ENCODE measurements at regions not wholly inside any gene's neighbourhood (a gene's known extent, or its start where the extent isn't known, plus 50 kb on each side); places are given as distances from the start of the nearest gene placed in this dataset.

DNA sequence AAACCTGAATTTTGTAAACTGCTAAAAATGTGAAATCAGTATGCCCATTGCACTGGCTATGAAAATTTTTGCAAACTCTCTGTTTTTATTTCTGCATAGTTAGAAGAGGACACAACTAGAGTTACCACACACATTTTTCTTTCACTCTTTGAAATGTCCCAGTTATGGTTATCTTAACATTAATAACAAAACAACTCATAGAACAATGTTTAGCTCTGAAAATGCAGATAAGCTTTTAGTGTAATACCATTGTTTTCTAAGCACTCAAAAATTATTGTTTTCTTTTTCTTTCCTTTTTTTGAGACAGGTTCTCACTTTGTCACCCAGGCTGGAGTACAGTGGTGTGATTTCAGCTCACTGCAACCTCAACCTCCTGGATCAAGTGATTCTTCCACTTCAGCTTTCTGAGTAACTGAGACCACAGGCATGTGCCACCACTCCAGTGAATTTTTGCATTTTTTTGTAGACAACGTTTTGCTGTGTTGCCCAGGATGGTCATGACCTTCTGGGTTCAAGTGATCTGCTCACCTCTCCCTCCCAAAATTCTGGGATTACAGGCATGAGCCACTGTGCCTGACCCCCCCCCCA is 1204.5 kb upstream of the ZEB2 start:
- Histone ChIP-seq H4K91ac (ENCODE audit: insufficient read length, low read depth, low read length) (no peak overlapping the region), H3K79me1 (ENCODE audit: insufficient read depth, low read depth, low read length, poor library complexity, severe bottlenecking) (no peaks in the 10 kb centered on the region), H2BK5ac (ENCODE audit: insufficient read length, low read length) (no peak overlapping the region), H3K4me1 (ENCODE audit: insufficient read depth, low read length) (no peaks in the 10 kb centered on the region), H3K18ac (ENCODE audit: insufficient read length, low read depth, low read length) (no peak overlapping the region), H3K9ac (ENCODE audit: extremely low read depth, insufficient read length, low read length) (no peak overlapping the region), H2BK15ac (ENCODE audit: low read depth, low read length) (no peak overlapping the region), H2BK20ac (ENCODE audit: low read depth, low read length, poor library complexity, severe bottlenecking) (no peak overlapping the region), H3K23me2 (ENCODE audit: insufficient read length, low read depth, low read length, poor library complexity, severe bottlenecking) (no peaks in the 10 kb centered on the region), H2AFZ (ENCODE audit: low read length) (no peak overlapping the region), H3K23ac (ENCODE audit: insufficient read length, low read depth, low read length) (no peak overlapping the region), H3K27ac (ENCODE audit: insufficient read length, low read depth, low read length) (no peak overlapping the region), H3K79me2 (ENCODE audit: insufficient read depth, low read length) (no peaks in the 10 kb centered on the region), H3K4me2 (ENCODE audit: insufficient read depth, insufficient read length, low read length) (no peak overlapping the region), H3K27me3 (ENCODE audit: insufficient read depth, low read length) (no peaks in the 10 kb centered on the region), H3T11ph (ENCODE audit: low read length) (no peak overlapping the region), H2BK120ac (ENCODE audit: low read depth, low read length, poor library complexity, severe bottlenecking) (no peak overlapping the region), H2BK12ac (ENCODE audit: insufficient read length, low read depth, low read length) (no peak overlapping the region), H3K9me3 (ENCODE audit: control insufficient read depth, low read depth, low read length) (no peaks in the 10 kb centered on the region), H2AK5ac (ENCODE audit: insufficient read length, low read length) (no peak overlapping the region), H4K20me1 (ENCODE audit: control insufficient read depth, insufficient read depth, insufficient read length) (no peaks in the 10 kb centered on the region), H3K4ac (ENCODE audit: low read depth, low read length) (no peak overlapping the region), H4K8ac (replicated peaks; ENCODE audit: insufficient read length, low read depth, low read length) (no peak overlapping the region), H3K14ac (ENCODE audit: insufficient read depth, low read length) (no peak overlapping the region), H4K5ac (ENCODE audit: insufficient read length, low read depth, low read length) (no peak overlapping the region), H3K56ac (ENCODE audit: insufficient read length, low read depth, low read length) (no peak overlapping the region)
- WGBS (ENCODE audit: extremely low coverage, insufficient read length, low lambda C conversion rate): no CpG with 5 or more reads among the region's 1 CpG
- H3K4me1 Mint-ChIP-seq: peaks cover 3% of the 10 kb centered on the region in 2 experiments; a peak in 2 of 4 replicates
- no peaks in the 10 kb centered on the region for H3K27me3 Mint-ChIP-seq (ENCODE audit: low read depth)
- H3K9me3 Mint-ChIP-seq: peaks cover 0 to 1% of the 10 kb centered on the region in 2 experiments; a peak in 2 of 5 replicates
- no peaks in the 10 kb centered on the region; a peak in 2 of 7 replicates for H3K36me3 Mint-ChIP-seq (ENCODE audit: insufficient read depth in 1 of 3, low read depth in 3 of 3)
- no peak overlapping the region for H3K4me3 Mint-ChIP-seq
- no peak overlapping the region for H3K27ac Mint-ChIP-seq
- TF ChIP-seq, protein P1, sequence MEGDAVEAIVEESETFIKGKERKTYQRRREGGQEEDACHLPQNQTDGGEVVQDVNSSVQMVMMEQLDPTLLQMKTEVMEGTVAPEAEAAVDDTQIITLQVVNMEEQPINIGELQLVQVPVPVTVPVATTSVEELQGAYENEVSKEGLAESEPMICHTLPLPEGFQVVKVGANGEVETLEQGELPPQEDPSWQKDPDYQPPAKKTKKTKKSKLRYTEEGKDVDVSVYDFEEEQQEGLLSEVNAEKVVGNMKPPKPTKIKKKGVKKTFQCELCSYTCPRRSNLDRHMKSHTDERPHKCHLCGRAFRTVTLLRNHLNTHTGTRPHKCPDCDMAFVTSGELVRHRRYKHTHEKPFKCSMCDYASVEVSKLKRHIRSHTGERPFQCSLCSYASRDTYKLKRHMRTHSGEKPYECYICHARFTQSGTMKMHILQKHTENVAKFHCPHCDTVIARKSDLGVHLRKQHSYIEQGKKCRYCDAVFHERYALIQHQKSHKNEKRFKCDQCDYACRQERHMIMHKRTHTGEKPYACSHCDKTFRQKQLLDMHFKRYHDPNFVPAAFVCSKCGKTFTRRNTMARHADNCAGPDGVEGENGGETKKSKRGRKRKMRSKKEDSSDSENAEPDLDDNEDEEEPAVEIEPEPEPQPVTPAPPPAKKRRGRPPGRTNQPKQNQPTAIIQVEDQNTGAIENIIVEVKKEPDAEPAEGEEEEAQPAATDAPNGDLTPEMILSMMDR (conservative IDR thresholded peaks at IDR 0.05): no peak
- no peak for DNase-seq
